DMS79 treated with DMSO at 0.1 percent for 48 hours (cell line): ENCODE measurements at regions not wholly inside any gene's neighbourhood (a gene's known extent, or its start where the extent isn't known, plus 50 kb on each side); places are given as distances from the start of the nearest gene placed in this dataset.
A peak's percentile ranks its signal among the peaks of the same experiment; 100 is the strongest.

ENCODE experiments used
- DNase-seq: peaks from one replicate; lab custom pipeline; 2025; lab: John Stamatoyannopoulos, UW

DNA sequence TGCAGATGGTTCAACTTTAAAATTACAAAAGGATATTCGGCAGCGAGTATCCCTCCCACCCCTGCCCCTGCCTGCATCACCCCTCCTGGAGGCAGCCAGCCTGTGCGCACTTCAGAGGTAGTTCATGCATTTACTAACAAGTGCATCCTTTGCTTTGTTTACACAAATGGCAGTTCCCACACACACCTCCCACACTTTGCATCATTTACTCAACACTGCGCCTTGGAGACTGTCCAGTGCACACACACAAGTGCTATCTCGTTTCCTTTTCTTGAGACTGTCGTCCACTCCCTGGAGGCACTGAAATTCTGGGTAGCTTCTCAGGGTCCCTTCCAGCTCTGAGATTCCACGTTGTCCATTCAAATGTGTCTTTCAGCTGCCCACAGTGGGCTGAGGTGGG lies 53.1 kb upstream of the VSX1 start:
- peak; percentile 91 for DNase-seq

DNA sequence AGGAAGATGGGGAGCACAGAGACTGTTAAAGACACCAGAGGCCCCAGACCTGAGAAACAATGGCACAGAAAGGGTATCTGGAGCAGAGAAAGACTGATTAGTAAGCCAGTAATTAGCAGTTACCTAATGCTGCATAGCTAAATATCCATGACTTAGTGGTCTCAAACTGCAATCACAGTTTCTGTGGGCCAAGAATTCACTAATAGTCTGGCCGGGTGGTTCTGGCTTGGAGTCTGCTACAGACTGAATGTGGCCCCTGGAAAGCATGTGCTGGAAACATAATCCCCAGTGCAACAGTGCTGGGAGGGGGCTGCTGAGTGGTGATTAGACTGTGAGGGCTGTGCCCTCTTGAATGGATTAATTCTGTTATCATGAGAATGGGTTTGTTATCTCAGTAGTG lies 54.1 kb upstream of the VSX1 start:
- no peak for DNase-seq

DNA sequence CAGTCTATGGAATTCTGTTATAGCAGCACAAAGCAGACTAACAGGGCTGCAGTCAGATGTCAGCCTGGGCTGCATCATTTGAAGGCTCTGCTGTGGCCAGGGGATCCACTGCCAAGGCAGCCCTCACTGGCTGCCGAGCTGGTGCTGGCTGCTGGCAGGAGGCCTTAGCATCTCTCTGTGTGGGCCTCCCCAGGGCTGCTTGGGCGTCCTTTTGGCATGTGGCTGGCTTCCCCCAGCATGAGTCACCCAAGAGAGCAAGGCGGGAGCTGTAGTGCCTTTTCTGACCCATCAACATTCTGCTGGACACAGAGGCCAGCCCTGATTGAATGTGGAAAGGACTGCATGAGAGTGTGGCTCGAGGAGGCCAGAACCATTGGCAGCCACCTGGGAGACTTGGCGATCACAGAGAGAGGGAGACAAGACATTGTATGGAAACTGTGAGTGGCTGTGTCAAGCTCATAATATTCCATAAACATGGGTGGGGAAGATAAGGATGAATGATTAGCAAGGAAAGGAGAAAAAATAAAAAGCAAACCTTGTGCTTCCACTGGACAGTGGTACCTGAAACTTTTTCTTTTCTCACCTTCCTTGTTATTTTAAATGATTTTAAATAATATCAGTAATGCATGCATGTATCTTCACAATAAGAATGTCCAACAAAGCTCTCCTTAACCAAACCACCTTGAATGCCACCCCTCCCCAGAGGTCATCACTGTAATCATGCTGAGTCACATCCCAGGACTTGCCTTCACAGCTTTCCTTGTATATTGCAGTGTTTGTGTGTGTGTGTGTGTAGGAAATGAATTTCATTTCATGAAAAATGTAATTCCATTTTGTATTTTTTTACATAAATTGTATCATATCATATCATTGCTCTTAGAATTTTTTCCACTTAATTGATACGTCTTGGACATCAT lies 55.0 kb upstream of the VSX1 start:
- no peak for DNase-seq

DNA sequence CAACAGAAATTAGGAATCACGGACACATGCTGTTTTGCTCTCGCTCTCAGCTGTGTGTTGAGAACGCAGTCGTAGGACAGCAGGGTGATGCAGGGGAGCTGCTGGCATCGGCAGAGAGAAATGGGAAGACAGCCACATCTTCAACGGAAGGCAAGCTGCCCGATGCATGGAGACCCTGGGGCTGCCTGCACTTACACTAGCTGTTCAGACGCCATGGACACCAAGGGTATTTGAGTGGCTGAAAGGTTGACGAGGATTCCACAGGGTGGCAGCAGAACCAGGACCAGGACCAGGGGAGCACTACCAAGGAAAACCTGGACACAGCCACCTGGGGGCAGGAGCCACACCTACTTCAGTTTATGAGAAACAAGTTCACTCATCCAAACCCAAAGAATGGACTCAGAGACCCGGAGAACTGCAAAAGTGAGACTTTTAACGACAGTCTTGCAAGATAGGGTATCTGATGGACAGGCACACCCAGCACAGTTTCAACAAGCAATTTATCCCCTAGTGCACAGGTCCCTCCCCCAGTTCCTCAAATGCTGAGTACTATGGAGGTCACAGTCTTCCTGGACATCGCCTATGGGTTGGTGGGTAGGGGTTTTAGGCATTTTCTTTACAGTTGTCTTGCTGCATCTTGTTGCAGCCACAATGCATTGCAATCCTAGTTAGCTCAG lies 56.3 kb upstream of the ENTPD6 start:
- DNase-seq: no peak

DNA sequence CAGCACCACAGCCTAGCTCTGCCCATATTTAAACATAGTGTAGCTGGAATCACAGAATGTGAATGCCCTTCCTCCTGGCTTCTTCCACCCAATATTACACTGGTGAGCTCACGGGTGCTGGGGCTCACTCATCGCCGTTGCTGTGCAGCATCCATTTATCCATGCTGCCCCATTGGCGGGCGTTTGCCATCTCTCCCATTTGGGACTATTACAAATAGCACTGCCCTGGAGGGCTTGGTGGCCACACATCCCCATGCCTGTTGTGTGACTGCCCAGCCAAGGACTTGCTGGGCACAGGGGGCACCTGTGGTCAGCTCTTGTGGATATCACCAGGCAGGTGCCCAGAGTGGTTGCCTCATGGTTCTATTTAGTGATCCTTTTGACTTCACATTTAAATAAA lies 54.5 kb upstream of the ENTPD6 start:
- no peak for DNase-seq

DNA sequence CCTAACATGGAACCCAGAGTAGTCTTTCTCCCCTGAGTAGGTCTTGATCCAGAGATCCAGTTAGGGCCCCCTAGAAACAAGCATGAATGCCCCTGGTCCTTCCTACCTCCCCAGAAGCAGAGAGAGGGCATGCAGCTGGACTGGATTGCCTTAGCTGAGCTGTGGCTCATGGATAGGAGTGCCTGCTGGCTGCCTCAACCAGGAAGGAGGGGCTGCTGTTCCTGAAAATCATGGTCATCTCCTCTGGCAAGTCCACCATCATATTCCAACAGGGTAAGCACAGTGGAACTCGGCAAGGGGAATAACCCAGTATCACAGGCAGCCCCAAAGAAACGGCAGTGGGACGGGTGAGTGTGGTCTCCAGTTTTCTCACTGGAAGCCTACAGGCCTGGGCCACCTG lies 53.1 kb upstream of the ENTPD6 start:
- no peak for DNase-seq

DNA sequence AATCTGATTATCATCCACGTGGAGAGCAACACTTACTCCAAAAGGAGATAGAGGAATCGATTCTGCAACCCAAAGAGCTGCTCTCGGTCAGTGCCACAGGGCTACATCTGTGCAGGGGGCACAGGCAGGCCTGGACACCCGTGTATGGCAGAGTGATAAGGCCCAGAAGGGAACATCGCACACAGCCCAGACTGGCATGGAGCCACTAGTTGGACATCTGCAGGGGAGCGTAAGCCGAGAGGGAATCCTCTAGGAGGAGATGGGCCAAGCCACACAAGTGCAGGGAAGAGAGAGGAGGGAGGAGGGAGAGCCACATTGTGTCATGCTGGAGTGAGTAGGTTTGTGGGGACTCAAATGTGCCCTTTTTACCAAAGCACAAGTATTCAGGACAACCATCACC lies 50.4 kb upstream of the ENTPD6 start:
- DNase-seq: no peak
